Chondrocyte (in vitro differentiated cells): ENCODE measurements at regions not wholly inside any gene's neighbourhood (a gene's known extent, or its start where the extent isn't known, plus 50 kb on each side); places are given as distances from the start of the nearest gene placed in this dataset.

Experiments
- DNase-seq: peaks from one replicate; pipeline ENCODE4 v3.0.0; 2021; ENCODE audit warnings: mixed read lengths, low spot score
- H3K27ac Mint-ChIP-seq: one replicate; pipeline ENCODE4 v1.8.0; 2021; ENCODE audit warnings: mild to moderate bottlenecking, moderate library complexity, mixed read lengths; ENCODE audit not compliant: unreplicated experiment
- H3K27me3 Mint-ChIP-seq: 2 replicates; pipeline ENCODE4 v1.8.0; 2021; ENCODE audit warnings: low read depth, mixed read lengths
- H3K36me3 Mint-ChIP-seq: 2 replicates; pipeline ENCODE4 v1.8.0; 2021; ENCODE audit warnings: low read depth, mixed read lengths
- H3K4me1 Mint-ChIP-seq: 2 replicates; pipeline ENCODE4 v1.8.0; 2021; ENCODE audit warnings: low read depth, mild to moderate bottlenecking, mixed read lengths
- H3K4me3 Mint-ChIP-seq: one replicate; pipeline ENCODE4 v1.8.0; 2021; ENCODE audit warnings: mild to moderate bottlenecking, moderate library complexity, mixed read lengths; ENCODE audit not compliant: unreplicated experiment
- H3K9me3 Mint-ChIP-seq: 2 replicates; pipeline ENCODE4 v1.8.0; 2021; ENCODE audit warnings: low read depth, mixed read lengths
- CTCF ChIP-seq: fragments of 200-600 bp; sonication (generic); IDR thresholded peaks from 2 replicates; pipeline ENCODE4 v1.5.0; 2021; ENCODE audit warnings: antibody characterized with exemption, mild to moderate bottlenecking, moderate library complexity

- Mint-ChIP-seq H3K27me3 (no peaks in the 10 kb centered on the region), H3K36me3 (peaks cover 1% of the 10 kb centered on the region), H3K9me3 (peaks cover 3% of the 10 kb centered on the region), H3K27ac (no peak overlapping the region), H3K4me3 (no peak overlapping the region), H3K4me1 (peaks cover 5% of the 10 kb centered on the region)
- no peak for DNase-seq
- no peak for TF ChIP-seq CTCF
These were observed 178.4 kb upstream of the STT3B start for GRCh38 chr3:31354373-31354772.

- Mint-ChIP-seq H3K4me3 (no peak overlapping the region), H3K27ac (no peak overlapping the region), H3K9me3 (peaks cover 3% of the 10 kb centered on the region), H3K4me1 (peaks cover 10% of the 10 kb centered on the region), H3K36me3 (peaks cover 1% of the 10 kb centered on the region), H3K27me3 (no peaks in the 10 kb centered on the region)
- DNase-seq: no peak
- no peak for TF ChIP-seq CTCF
These were observed 176.9 kb upstream of the STT3B start for GRCh38 chr3:31355807-31356206.

- no peak for TF ChIP-seq CTCF
- Mint-ChIP-seq H3K9me3 (peaks cover 3% of the 10 kb centered on the region), H3K27ac (no peak overlapping the region), H3K36me3 (peaks cover 1% of the 10 kb centered on the region), H3K4me3 (no peak overlapping the region), H3K4me1 (peaks cover 21% of the 10 kb centered on the region), H3K27me3 (no peaks in the 10 kb centered on the region)
- DNase-seq: no peak
These were observed 175.8 kb upstream of the STT3B start for GRCh38 chr3:31356941-31357340.

GRCh38 chr3:31357451-31357850 lies 175.3 kb upstream of the STT3B start:
- Mint-ChIP-seq H3K9me3 (peaks cover 3% of the 10 kb centered on the region), H3K27ac (no peak overlapping the region), H3K27me3 (no peaks in the 10 kb centered on the region)

GRCh38 chr3:31358473-31359070 lies 174.2 kb upstream of the STT3B start:
- H3K4me3 Mint-ChIP-seq: no peak overlapping the region
- no peak for DNase-seq
- H3K4me1 Mint-ChIP-seq: peaks cover 25% of the 10 kb centered on the region

More at GRCh38 chr3:31357451-31357850, 175.3 kb upstream of the STT3B start:
- no peak for TF ChIP-seq CTCF
- Mint-ChIP-seq H3K4me3 (no peak overlapping the region), H3K4me1 (peaks cover 25% of the 10 kb centered on the region), H3K36me3 (peaks cover 1% of the 10 kb centered on the region)
- DNase-seq: no peak

More at GRCh38 chr3:31358473-31359070, 174.2 kb upstream of the STT3B start:
- no peak for TF ChIP-seq CTCF
- Mint-ChIP-seq H3K36me3 (peaks cover 1% of the 10 kb centered on the region), H3K9me3 (peaks cover 3% of the 10 kb centered on the region), H3K27me3 (no peaks in the 10 kb centered on the region), H3K27ac (no peak overlapping the region)
